OCI-LY7 (cell line): ENCODE measurements at regions not wholly inside any gene's neighbourhood (a gene's known extent, or its start where the extent isn't known, plus 50 kb on each side); places are given as distances from the start of the nearest gene placed in this dataset.

Experiments used
- BruUV-seq: library from RNA; stranded (reverse); fragments of 400-500 nt; replicated peaks from 2 replicates; lab custom pipeline; 2021; lab: Mats Ljungman, UMichigan
- CTCF ChIA-PET: fragments of 300-600 bp; sonication (Branson Sonifier 250); formaldehyde crosslinking; loops from one replicate; lab custom pipeline; 2022; ENCODE audit warnings: antibody characterized with exemption; ENCODE audit not compliant: unreplicated experiment; lab: Charles Lee
- POLR2A ChIA-PET: fragments of 300-600 bp; sonication (Branson Sonifier 250); formaldehyde crosslinking; loops from one replicate; lab custom pipeline; 2022; ENCODE audit warnings: antibody characterized with exemption; lab: Charles Lee
- DNase-seq: peaks from one replicate; pipeline ENCODE4 v3.0.0-alpha.2; 2015; ENCODE audit warnings: low spot score
- H2AFZ ChIP-seq: fragments of 200-600 bp; sonication (generic), shearing (Covaris generic); 2 replicates; pipeline ENCODE4 v1.6.1; 2014; ENCODE audit warnings: mild to moderate bottlenecking, antibody characterized with exemption, low read length, moderate library complexity
- H3K27ac ChIP-seq: fragments of 200-600 bp; sonication (generic); 2 replicates; pipeline ENCODE4 v1.5.1; 2014; ENCODE audit warnings: mixed run types, low read depth, mild to moderate bottlenecking, moderate library complexity, low read length, inconsistent platforms; ENCODE audit not compliant: poor library complexity, severe bottlenecking
- H3K36me3 ChIP-seq: fragments of 200-600 bp; sonication (generic); 2 replicates; pipeline ENCODE4 v1.6.1; 2014; ENCODE audit warnings: mild to moderate bottlenecking, antibody characterized with exemption, low read length, moderate library complexity, mixed read lengths; ENCODE audit not compliant: insufficient read depth
- H3K4me1 ChIP-seq: fragments of 200-600 bp; sonication (generic); 2 replicates; pipeline ENCODE4 v1.5.1; 2014; ENCODE audit warnings: mild to moderate bottlenecking, low read length; ENCODE audit not compliant: insufficient read depth, poor library complexity, severe bottlenecking
- H3K4me2 ChIP-seq: fragments of 200-600 bp; sonication (generic); 2 replicates; pipeline ENCODE4 v1.6.1; 2014; ENCODE audit warnings: mild to moderate bottlenecking, low read length
- H3K4me3 ChIP-seq: fragments of 200-600 bp; sonication (generic); 2 replicates; pipeline ENCODE4 v1.5.1; 2014; ENCODE audit warnings: mild to moderate bottlenecking, low read depth, low read length; ENCODE audit not compliant: poor library complexity, severe bottlenecking
- H3K79me2 ChIP-seq: fragments of 200-600 bp; sonication (generic); 2 replicates; pipeline ENCODE4 v1.6.1; 2016; ENCODE audit warnings: low read depth, mild to moderate bottlenecking, low read length, moderate library complexity, mixed read lengths; ENCODE audit not compliant: insufficient read depth
- H3K9me2 ChIP-seq: fragments of 200-600 bp; sonication (generic); 2 replicates; pipeline ENCODE4 v1.6.1; 2016; ENCODE audit warnings: mild to moderate bottlenecking, low read length, mixed read lengths; ENCODE audit not compliant: insufficient read depth
- H3K9me3 ChIP-seq: fragments of 200-600 bp; sonication (generic); 2 replicates; pipeline ENCODE4 v1.6.1; 2014; ENCODE audit warnings: mild to moderate bottlenecking, mixed run types, low read length, mixed read lengths
- H4K20me1 ChIP-seq: fragments of 200-600 bp; sonication (generic); 2 replicates; pipeline ENCODE4 v1.6.1; 2014; ENCODE audit warnings: mild to moderate bottlenecking, antibody characterized with exemption, low read length, moderate library complexity, mixed read lengths; ENCODE audit not compliant: insufficient read depth
- EZH2phosphoT487 ChIP-seq: fragments of 200-600 bp; sonication (generic); IDR thresholded peaks from 2 replicates; pipeline ENCODE4 v1.6.1; 2018; ENCODE audit warnings: low read depth, borderline replicate concordance, mild to moderate bottlenecking, mixed run types, antibody characterized with exemption, low read length, moderate library complexity, mixed read lengths
- intact Hi-C: fragments of 100-400 bp; cut with micrococcal nuclease; formaldehyde crosslinking; loops from one replicate; pipeline ENCODE4 v1.10.0; 2022; ENCODE audit not compliant: unreplicated experiment
- TF ChIP-seq, protein P1 (sequence below): fragments of 200-600 bp; sonication (generic); conservative IDR thresholded peaks from 2 replicates; pipeline ENCODE4 v1.5.1; 2014; ENCODE audit warnings: mild to moderate bottlenecking, antibody characterized with exemption, low read length, moderate library complexity, mixed read lengths

- Histone ChIP-seq H3K27ac (no peak overlapping the region), H4K20me1 (no peaks in the 10 kb centered on the region), H3K4me1 (no peaks in the 10 kb centered on the region), H2AFZ (no peak overlapping the region), H3K9me3 (no peaks in the 10 kb centered on the region), H3K36me3 (no peaks in the 10 kb centered on the region), H3K4me3 (no peak overlapping the region), H3K4me2 (no peak overlapping the region), H3K79me2 (no peaks in the 10 kb centered on the region), H3K9me2 (no peaks in the 10 kb centered on the region)
- no TSS peak for BruUV-seq
- ChIA-PET POLR2A (interaction anchor here (0.6 kb wide), 1 partner anchor 96 kb away, joined by 3 read pairs; no protein-coding TSS in a partner anchor), CTCF (no interaction called here)
- TF ChIP-seq, protein P1, sequence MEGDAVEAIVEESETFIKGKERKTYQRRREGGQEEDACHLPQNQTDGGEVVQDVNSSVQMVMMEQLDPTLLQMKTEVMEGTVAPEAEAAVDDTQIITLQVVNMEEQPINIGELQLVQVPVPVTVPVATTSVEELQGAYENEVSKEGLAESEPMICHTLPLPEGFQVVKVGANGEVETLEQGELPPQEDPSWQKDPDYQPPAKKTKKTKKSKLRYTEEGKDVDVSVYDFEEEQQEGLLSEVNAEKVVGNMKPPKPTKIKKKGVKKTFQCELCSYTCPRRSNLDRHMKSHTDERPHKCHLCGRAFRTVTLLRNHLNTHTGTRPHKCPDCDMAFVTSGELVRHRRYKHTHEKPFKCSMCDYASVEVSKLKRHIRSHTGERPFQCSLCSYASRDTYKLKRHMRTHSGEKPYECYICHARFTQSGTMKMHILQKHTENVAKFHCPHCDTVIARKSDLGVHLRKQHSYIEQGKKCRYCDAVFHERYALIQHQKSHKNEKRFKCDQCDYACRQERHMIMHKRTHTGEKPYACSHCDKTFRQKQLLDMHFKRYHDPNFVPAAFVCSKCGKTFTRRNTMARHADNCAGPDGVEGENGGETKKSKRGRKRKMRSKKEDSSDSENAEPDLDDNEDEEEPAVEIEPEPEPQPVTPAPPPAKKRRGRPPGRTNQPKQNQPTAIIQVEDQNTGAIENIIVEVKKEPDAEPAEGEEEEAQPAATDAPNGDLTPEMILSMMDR, result no peak
- no peak for TF ChIP-seq EZH2phosphoT487
- no peak for DNase-seq
- intact Hi-C loops, result no loop called here
Measured at GRCh38 chr2:137893145-137893544, 71.1 kb upstream of the HNMT start.

- POLR2A ChIA-PET, result no interaction called here
- H3K4me1 ChIP-seq, result no peaks in the 10 kb centered on the region
- no peaks in the 10 kb centered on the region for H4K20me1 ChIP-seq
- DNase-seq, result no peak
- H3K9me2 ChIP-seq, result no peaks in the 10 kb centered on the region
- no peak overlapping the region for H3K27ac ChIP-seq
- intact Hi-C loops, result no loop called here
- CTCF ChIA-PET, result no interaction called here
- no peaks in the 10 kb centered on the region for H3K36me3 ChIP-seq
- H3K9me3 ChIP-seq, result no peaks in the 10 kb centered on the region
- H3K4me2 ChIP-seq, result no peak overlapping the region
- TF ChIP-seq EZH2phosphoT487, result no peak
- TF ChIP-seq, protein P1, result no peak
- H2AFZ ChIP-seq, result no peak overlapping the region
- H3K4me3 ChIP-seq, result no peak overlapping the region
- no peaks in the 10 kb centered on the region for H3K79me2 ChIP-seq
- BruUV-seq, result no TSS peak
Measured at GRCh38 chr2:137896467-137896866, 67.8 kb upstream of the HNMT start.

DNA sequence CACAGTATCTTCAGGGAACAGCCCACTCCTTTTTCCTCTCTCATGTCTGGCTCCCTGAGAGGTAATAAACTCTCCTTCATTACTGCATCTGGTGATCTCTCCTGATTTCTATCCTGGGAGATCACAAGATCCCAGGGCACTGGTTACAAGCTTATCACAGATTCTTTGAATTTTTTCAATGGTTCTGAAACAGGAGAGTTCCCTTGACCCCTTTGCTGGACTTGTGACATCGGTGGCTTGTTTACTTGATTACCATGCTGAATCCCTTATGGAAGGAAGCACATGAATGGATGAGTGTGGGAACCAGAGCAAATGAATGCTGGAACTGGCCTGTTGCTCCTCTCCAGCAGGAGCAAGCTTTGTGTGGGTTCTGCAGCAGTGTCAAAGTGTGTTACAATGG, 67.2 kb upstream of the HNMT start:
- POLR2A ChIA-PET, result no interaction called here
- H3K4me2 ChIP-seq, result no peak overlapping the region
- CTCF ChIA-PET, result no interaction called here

More for the DNA sequence above, 67.2 kb upstream of the HNMT start:
- BruUV-seq, result no TSS peak
- H3K79me2 ChIP-seq, result no peaks in the 10 kb centered on the region
- H3K27ac ChIP-seq, result no peak overlapping the region
- intact Hi-C loops, result no loop called here
- DNase-seq, result no peak
- no peaks in the 10 kb centered on the region for H3K9me3 ChIP-seq
- no peaks in the 10 kb centered on the region for H3K4me1 ChIP-seq
- H4K20me1 ChIP-seq, result no peaks in the 10 kb centered on the region
- no peaks in the 10 kb centered on the region for H3K36me3 ChIP-seq
- H2AFZ ChIP-seq, result no peak overlapping the region
- H3K9me2 ChIP-seq, result no peaks in the 10 kb centered on the region
- TF ChIP-seq, protein P1, result no peak
- TF ChIP-seq EZH2phosphoT487, result no peak
- no peak overlapping the region for H3K4me3 ChIP-seq
